ENCODE measurements at regions not wholly inside any gene's neighbourhood (a gene's known extent, or its start where the extent isn't known, plus 50 kb on each side); places are given as distances from the start of the nearest gene placed in this dataset.

DNA sequence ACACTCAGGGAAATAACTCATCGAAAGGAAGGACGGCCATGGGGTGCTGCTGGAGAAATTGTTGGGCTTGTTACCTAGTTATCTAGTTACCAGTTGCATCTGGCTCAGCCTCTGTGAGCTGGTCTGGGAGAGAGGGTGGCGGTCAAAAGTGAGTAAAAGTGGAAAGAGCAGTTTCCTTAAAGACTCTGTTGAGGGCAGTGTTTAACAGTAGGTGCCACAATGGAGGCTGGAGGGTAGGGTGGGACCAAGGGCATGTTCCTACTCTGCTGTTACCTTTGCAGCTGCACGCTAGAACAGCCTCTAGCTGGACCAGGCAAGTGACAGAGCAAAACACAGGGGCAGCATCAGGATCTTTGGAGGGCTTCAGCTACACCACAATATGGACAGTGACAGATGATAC lies 228.8 kb upstream of the STARD13 start:
- no peak for TF ChIP-seq POLR2A (IDR thresholded peaks at IDR 0.05; ENCODE audit: low read depth)
- no peak for TF ChIP-seq CTCF (IDR thresholded peaks at IDR 0.05)

Measured in esophagus muscularis mucosa (tissue), 3 donors.